HG02973 (cell line): ENCODE measurements at regions not wholly inside any gene's neighbourhood (a gene's known extent, or its start where the extent isn't known, plus 50 kb on each side); places are given as distances from the start of the nearest gene placed in this dataset.
"Not testable (repeated sequence)": the region's sequence is repeated elsewhere in the genome, so short reads cannot be mapped to it uniquely, and the experiment has no call there.

Experiments
- ATAC-seq: cut with Tn5 transposase; IDR thresholded peaks from one replicate; pipeline ENCODE4 v1.9.1; 2021; ENCODE audit warnings: moderate library complexity; ENCODE audit not compliant: unreplicated experiment

- ATAC-seq = no peak
Measured at GRCh38 chr1:38208716-38209632, 162.4 kb upstream of the POU3F1 start.

GRCh38 chr1:38207906-38208305 lies 161.3 kb upstream of the POU3F1 start:
- ATAC-seq = no peak

- ATAC-seq = no peak
Measured at GRCh38 chr1:38207275-38207674, 160.7 kb upstream of the POU3F1 start.

GRCh38 chr1:38204698-38205097 lies 158.1 kb upstream of the POU3F1 start:
- ATAC-seq = no peak

- no peak for ATAC-seq
Measured at GRCh38 chr1:38203441-38203840, 156.8 kb upstream of the POU3F1 start.

- no peak for ATAC-seq
Measured at GRCh38 chr1:38201431-38201830, 154.8 kb upstream of the POU3F1 start.

GRCh38 chr1:38198621-38199020 lies 152.0 kb upstream of the POU3F1 start:
- no peak for ATAC-seq

- ATAC-seq = no peak
Measured at GRCh38 chr1:38198099-38198498, 151.5 kb upstream of the POU3F1 start.

- ATAC-seq = no peak
Measured at GRCh38 chr1:38197312-38198061, 150.9 kb upstream of the POU3F1 start.

GRCh38 chr1:38194472-38194871 lies 147.9 kb upstream of the POU3F1 start:
- no peak for ATAC-seq

DNA sequence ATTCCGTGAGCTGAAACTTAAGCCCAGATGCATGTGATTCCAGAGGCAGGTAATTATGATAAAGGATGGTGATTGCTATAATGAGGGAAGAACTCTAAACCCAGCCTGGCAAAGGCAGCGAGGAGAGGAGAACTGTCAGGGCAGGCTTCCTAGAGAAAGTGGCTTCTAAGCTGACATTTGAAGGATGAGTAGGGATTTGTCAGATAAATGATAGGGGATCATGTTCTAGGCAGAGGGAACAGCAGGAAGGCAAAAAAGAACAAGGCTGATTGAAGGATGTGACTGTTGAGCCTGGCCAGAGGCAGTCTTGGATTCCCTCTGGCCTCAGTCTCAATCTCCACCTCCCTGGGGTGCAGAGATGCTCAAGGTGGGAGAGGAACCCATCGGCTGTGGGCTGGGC lies 146.4 kb upstream of the POU3F1 start:
- ATAC-seq = no peak

DNA sequence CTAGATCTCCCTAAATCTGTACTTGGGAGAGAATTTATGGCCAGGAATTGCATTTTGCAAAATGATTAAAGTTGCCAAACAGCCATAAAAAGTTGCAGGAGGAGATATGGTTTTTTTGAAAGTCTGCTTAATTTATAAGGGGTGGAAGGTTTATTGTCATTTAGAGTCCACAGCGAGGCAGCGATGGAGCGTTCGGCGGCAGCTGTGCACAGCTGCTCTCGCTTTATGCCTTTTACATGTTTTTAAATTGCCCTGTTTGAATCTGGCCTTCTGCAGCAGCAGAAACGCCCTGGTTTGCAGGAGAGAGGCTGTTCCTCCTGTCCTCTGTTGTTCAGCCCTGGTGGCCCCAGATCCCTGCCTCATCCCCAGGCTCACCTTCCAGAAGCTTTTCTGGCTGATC lies 144.9 kb upstream of the POU3F1 start:
- ATAC-seq = no peak

DNA sequence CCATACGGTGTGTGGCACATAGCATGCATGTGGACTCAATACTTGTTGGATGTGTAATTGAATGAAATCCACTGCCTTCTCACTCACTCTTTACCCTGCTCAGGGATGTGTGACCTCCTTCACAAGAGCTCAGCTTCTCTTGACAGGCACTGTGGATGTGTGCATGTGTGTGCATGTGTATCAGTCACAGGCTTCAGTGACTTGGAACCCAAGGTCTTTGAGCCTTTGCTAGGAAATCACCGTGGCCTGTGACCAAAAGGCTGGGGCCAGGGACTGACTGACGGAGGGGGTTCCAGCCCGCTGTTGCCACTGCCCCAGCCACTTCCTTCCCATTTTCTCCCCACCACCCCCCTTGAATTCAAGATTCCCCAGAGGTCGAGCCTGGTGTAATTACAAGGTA lies 144.4 kb upstream of the POU3F1 start:
- no peak for ATAC-seq

GRCh38 chr1:38187552-38187951 lies 141.0 kb upstream of the POU3F1 start:
- no peak for ATAC-seq

DNA sequence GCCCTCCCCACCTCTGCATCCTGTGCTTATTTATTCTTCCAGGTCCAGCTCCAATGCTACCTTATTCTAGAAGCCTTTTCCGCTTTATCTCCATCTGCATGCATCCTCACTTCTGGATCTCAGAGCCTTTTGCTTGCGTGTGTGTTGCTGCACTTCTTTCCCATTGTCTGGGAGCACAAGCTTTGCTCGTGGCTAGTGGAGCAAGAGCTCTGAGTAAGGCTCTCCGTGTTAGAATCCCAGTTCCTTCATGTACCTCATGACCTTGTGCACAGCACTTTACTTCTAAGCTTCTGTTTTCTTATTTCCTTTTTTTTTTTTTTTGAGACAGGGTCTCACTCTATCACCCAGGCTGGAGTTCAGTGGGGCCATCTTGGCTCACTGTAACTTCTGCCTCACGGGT lies 140.0 kb upstream of the POU3F1 start:
- ATAC-seq = no peak

- no peak for ATAC-seq
Measured at GRCh38 chr1:38185913-38186312, 139.3 kb upstream of the POU3F1 start.

DNA sequence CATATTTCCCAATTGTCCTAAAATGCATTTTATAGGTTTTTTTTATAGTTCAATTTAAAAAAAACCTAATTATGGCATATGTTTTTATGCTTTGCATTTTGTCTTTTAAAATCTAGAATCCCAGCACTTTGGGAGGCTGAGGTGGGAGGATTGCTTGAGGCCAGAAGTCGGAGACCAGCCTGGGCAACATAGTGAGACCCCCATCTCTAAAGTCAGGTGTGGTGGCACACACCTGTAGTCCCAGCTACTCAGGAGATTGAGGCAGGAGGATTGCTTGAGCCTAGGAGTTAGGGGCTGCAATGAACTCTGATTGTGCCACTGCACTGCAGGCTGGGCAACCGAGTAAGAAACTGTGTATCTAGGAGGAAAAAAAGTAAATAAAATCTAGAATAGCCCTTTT lies 137.2 kb upstream of the POU3F1 start:
- ATAC-seq = no peak

GRCh38 chr1:38183096-38183495 lies 136.5 kb upstream of the POU3F1 start:
- ATAC-seq = no peak

DNA sequence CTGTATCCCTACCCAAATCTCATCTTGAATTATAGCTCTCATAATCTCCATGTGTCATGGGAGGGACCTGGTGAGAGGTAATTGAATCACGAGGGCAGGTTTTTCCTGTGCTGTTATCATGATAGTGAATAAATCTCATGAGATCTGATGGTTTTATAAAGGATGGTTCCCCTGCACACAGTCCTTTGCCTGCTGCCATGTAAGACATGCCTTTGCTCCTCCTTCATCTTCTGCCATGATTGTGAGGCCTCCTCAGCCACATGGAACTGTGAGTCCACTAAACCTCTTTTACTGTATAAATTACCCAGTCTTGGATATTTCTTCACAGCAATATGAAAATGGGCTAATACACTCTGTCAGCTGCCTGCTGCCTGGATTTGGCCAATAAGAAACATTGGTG lies 133.8 kb upstream of the POU3F1 start:
- not testable (repeated sequence) for ATAC-seq

DNA sequence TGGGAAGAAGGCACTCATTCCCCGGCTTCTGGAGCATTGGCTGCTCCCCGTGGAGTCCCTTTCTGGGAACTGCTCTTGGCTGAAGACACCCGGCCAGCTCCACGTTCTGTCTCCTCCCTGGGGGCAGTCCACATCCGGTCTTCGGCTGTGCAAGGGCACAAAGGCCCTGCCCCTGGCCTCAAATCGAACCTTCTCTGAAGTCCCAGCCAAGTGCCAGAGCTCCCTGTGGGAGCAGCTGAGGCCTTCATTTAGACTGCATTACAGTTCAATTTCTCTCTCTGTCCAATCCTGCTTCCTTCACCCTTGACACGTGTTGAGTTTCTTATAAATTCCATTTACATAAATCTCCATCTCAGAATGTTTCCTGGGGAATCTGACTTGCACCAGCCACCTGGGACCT lies 132.9 kb upstream of the POU3F1 start:
- ATAC-seq = no peak

- no peak for ATAC-seq
Measured at GRCh38 chr1:38178216-38178615, 131.6 kb upstream of the POU3F1 start.

GRCh38 chr1:38175121-38175520 lies 128.5 kb upstream of the POU3F1 start:
- ATAC-seq = no peak
